SK-N-SH (cell line): ENCODE measurements at regions not wholly inside any gene's neighbourhood (a gene's known extent, or its start where the extent isn't known, plus 50 kb on each side); places are given as distances from the start of the nearest gene placed in this dataset.
A peak's percentile ranks its signal among the peaks of the same experiment; 100 is the strongest.

Experiments
- CTCF ChIA-PET: fragments of 300-600, 350-600 bp; formaldehyde crosslinking; extraction: SDS; loops from one replicate; lab custom pipeline; 2021; lab: Yijun Ruan, JAX
- POLR2A ChIA-PET: fragments of 350-600 bp; sonication (Branson Sonifier 250); formaldehyde crosslinking; extraction: SDS; loops from one replicate; lab custom pipeline; 2020; ENCODE audit warnings: antibody characterized with exemption, inconsistent platforms; lab: Yijun Ruan, JAX
- DNase-seq: peaks from one replicate; pipeline ENCODE4 v3.0.0; 2012
- H2AFZ ChIP-seq: fragments of 200-600 bp; sonication (generic); 2 replicates; pipeline ENCODE4 v1.8.1; 2016; ENCODE audit warnings: antibody characterized with exemption, mild to moderate bottlenecking, low read depth
- H3F3A ChIP-seq: fragments of 200-600 bp; sonication (generic); replicated peaks from 2 replicates; pipeline ENCODE3; 2016; ENCODE audit warnings: antibody characterized with exemption, mild to moderate bottlenecking; ENCODE audit not compliant: insufficient read depth
- H3K27ac ChIP-seq, 2 experiments: fragments of 200-500 bp in 1 of 2; fragments of 200-600 bp in 1 of 2; sonication (Bioruptor generic) in 1 of 2; sonication (generic), shearing (Covaris generic) in 1 of 2; 2 replicates each; pipeline versions ENCODE4 v1.5.1 to v1.6.1; 2014 to 2016; ENCODE audit warnings: low read depth in 2 of 2, inconsistent platforms in 1 of 2, low read length in 1 of 2, mild to moderate bottlenecking in 1 of 2, mixed read lengths in 1 of 2
- H3K27me3 ChIP-seq: fragments of 200-600 bp; sonication (generic), shearing (Covaris generic); 2 replicates; pipeline ENCODE4 v1.6.1; 2016; ENCODE audit warnings: mixed run types; ENCODE audit not compliant: insufficient read depth
- H3K36me3 ChIP-seq, 2 experiments: fragments of 200-500 bp in 1 of 2; fragments of 200-600 bp in 1 of 2; sonication (Bioruptor generic) in 1 of 2; sonication (generic) in 1 of 2; replicated peaks in 1 of 2; 2 replicates each; pipeline versions ENCODE3 to v1.5.1; 2014 to 2016; ENCODE audit warnings: low read length in 1 of 2, mild to moderate bottlenecking in 1 of 2; ENCODE audit not compliant: insufficient read depth in 2 of 2, control insufficient read depth in 1 of 2
- H3K4me1 ChIP-seq, 2 experiments: fragments of 200-500 bp in 1 of 2; fragments of 200-600 bp in 1 of 2; sonication (Bioruptor generic) in 1 of 2; sonication (generic), shearing (Covaris generic) in 1 of 2; 2 replicates each; pipeline versions ENCODE4 v1.5.1 to v1.6.1; 2014 to 2016; ENCODE audit warnings: low read depth in 1 of 2, low read length in 1 of 2, mixed run types in 1 of 2; ENCODE audit not compliant: insufficient read depth in 2 of 2, control insufficient read depth in 1 of 2
- H3K4me2 ChIP-seq: fragments of 200-600 bp; sonication (generic), shearing (Covaris generic); 2 replicates; pipeline ENCODE4 v1.6.1; 2017; ENCODE audit warnings: mixed run types
- H3K4me3 ChIP-seq, 2 experiments: fragments of 200-500 bp in 1 of 2; fragments of 200-600 bp in 1 of 2; sonication (Bioruptor generic) in 1 of 2; sonication (generic), shearing (Covaris generic) in 1 of 2; 2 replicates each; pipeline versions ENCODE4 v1.5.1 to v1.8.1; 2014 to 2016; ENCODE audit warnings: low read depth in 2 of 2, inconsistent platforms in 1 of 2, low read length in 1 of 2, mild to moderate bottlenecking in 1 of 2, mixed read lengths in 1 of 2, moderate library complexity in 1 of 2
- H3K79me2 ChIP-seq: fragments of 200-600 bp; sonication (generic); 2 replicates; pipeline ENCODE4 v1.8.1; 2017; ENCODE audit warnings: mild to moderate bottlenecking; ENCODE audit not compliant: insufficient read depth
- H3K9ac ChIP-seq: fragments of 200-600 bp; sonication (generic); 2 replicates; pipeline ENCODE4 v1.6.1; 2017; ENCODE audit warnings: mixed run types
- H3K9me2 ChIP-seq: fragments of 200-600 bp; sonication (generic); 2 replicates; pipeline ENCODE4 v1.6.1; 2017; ENCODE audit warnings: mixed run types
- H3K9me3 ChIP-seq: fragments of 200-600 bp; sonication (generic); 2 replicates; pipeline ENCODE4 v1.6.1; 2017; ENCODE audit warnings: mixed run types, mild to moderate bottlenecking, moderate library complexity
- H4K20me1 ChIP-seq: fragments of 200-600 bp; sonication (generic); 2 replicates; pipeline ENCODE4 v1.6.1; 2017; ENCODE audit warnings: mild to moderate bottlenecking, mixed run types; ENCODE audit not compliant: insufficient read depth
- CTCF ChIP-seq: fragments of 200-600 bp; sonication (generic); IDR thresholded peaks from 2 replicates; pipeline ENCODE4 v1.6.1; 2017; ENCODE audit warnings: antibody characterized with exemption, mild to moderate bottlenecking, moderate library complexity
- FOSL2 ChIP-seq: IDR thresholded peaks from 2 replicates; pipeline ENCODE4 v1.4.0; 2012; ENCODE audit warnings: low read depth, mild to moderate bottlenecking, moderate library complexity, borderline replicate concordance
- GATA2 ChIP-seq: sonication (generic); formaldehyde crosslinking; IDR thresholded peaks from 2 replicates; pipeline ENCODE4 v1.5.0; 2020; ENCODE audit warnings: mild to moderate bottlenecking, missing genetic modification reagents
- IRF3 ChIP-seq: fragments of 150-350 bp; IDR thresholded peaks from 2 replicates; pipeline ENCODE4 v1.6.1; 2016; ENCODE audit warnings: mild to moderate bottlenecking, low read depth, low read length
- JUND ChIP-seq: IDR thresholded peaks from 2 replicates; pipeline ENCODE4 v1.4.0; 2012
- NFIC ChIP-seq: IDR thresholded peaks from 2 replicates; pipeline ENCODE4 v1.4.0; 2012; ENCODE audit warnings: borderline replicate concordance
- RAD21 ChIP-seq: IDR thresholded peaks from 2 replicates; pipeline ENCODE4 v1.6.1; 2012; ENCODE audit warnings: mild to moderate bottlenecking, low read length
- RXRA ChIP-seq: IDR thresholded peaks from 2 replicates; pipeline ENCODE4 v1.4.0; 2012; ENCODE audit warnings: low read depth, mild to moderate bottlenecking, borderline replicate concordance
- TAF1 ChIP-seq: IDR thresholded peaks from 2 replicates; pipeline ENCODE4 v1.6.1; 2012; ENCODE audit warnings: low read depth, mild to moderate bottlenecking, low read length, moderate library complexity, borderline replicate concordance
- TCF12 ChIP-seq: IDR thresholded peaks from 2 replicates; pipeline ENCODE4 v1.4.0; 2012
- USF1 ChIP-seq: IDR thresholded peaks from 2 replicates; pipeline ENCODE4 v1.4.0; 2012; ENCODE audit warnings: low read depth, borderline replicate concordance
- WGBS: methylation state at CpG from one replicate; pipeline ENCODE4 v1.1.6; 2017; ENCODE audit warnings: low lambda C conversion rate; 5-methylcytosine and 5-hydroxymethylcytosine counted together

- Histone ChIP-seq H3K4me1 (peaks cover 0 to 9% of the 10 kb centered on the region in 2 experiments; a peak in 2 of 4 replicates), H2AFZ (peak overlapping the region; percentile 43; the same call in 1 of the 2 replicates), H3K4me2 (no peak overlapping the region), H3K79me2 (no peaks in the 10 kb centered on the region), H3K9me3 (no peaks in the 10 kb centered on the region), H3K36me3 (no peaks in the 10 kb centered on the region), H4K20me1 (no peaks in the 10 kb centered on the region), H3K4me3 (no peak overlapping the region), H3K27me3 (no peaks in the 10 kb centered on the region), H3K9me2 (no peaks in the 10 kb centered on the region), H3K9ac (no peak overlapping the region), H3F3A (peaks cover 12% of the 10 kb centered on the region), H3K27ac (peak overlapping the region in 1 of 2 experiments; percentile 75; a peak in 2 of 4 replicates)
- ChIA-PET CTCF (no interaction called here), POLR2A (no interaction called here)
- no peak for DNase-seq
- WGBS = 67% methylated on average over 1 of the region's 1 CpG
- TF ChIP-seq GATA2 (CRISPR knock-in tag) = no peak
- TF ChIP-seq TAF1 = no peak
- no peak for TF ChIP-seq CTCF
Measured at GRCh38 chr3:104961851-104962250, 404.9 kb upstream of the ALCAM start.

- Histone ChIP-seq H3K27ac (no peak overlapping the region), H3K4me3 (no peak overlapping the region), H3K36me3 (no peaks in the 10 kb centered on the region), H4K20me1 (no peaks in the 10 kb centered on the region), H3K9me2 (no peaks in the 10 kb centered on the region), H3K79me2 (no peaks in the 10 kb centered on the region), H3F3A (no peaks in the 10 kb centered on the region), H3K4me2 (no peak overlapping the region), H2AFZ (no peak overlapping the region), H3K27me3 (no peaks in the 10 kb centered on the region), H3K9ac (no peak overlapping the region), H3K9me3 (no peaks in the 10 kb centered on the region), H3K4me1 (no peaks in the 10 kb centered on the region)
- CTCF ChIA-PET = no interaction called here
- TF ChIP-seq USF1 = no peak
- no peak for DNase-seq
- POLR2A ChIA-PET = no interaction called here
- WGBS = 67% methylated on average over 5 of the region's 5 CpGs
Measured at GRCh38 chr3:104974316-104974715, 392.4 kb upstream of the ALCAM start.

DNA sequence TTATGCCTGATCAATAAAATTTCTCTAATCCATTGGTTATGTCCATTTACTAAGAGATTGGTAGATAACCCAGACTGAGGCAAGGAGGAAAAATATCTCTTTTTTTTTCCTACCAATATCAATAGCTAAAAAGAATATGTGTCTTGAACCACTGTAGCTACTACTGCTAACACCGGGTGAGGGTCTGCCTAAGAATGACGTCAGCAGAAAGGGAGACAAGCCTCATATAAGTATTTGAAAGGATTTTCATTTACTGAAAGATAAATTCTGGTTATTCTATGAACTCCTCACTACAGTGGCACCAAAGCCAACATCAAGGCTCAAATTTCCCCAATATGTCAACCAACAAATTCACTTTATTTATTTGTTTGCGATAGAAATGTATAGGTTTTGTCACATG, 389.0 kb upstream of the ALCAM start:
- no peaks in the 10 kb centered on the region; a peak in 1 of 4 replicates for H3K4me1 ChIP-seq
- H3K36me3 ChIP-seq = no peaks in the 10 kb centered on the region
- H3K4me2 ChIP-seq = no peak overlapping the region
- H3K27me3 ChIP-seq = no peaks in the 10 kb centered on the region
- H3K4me3 ChIP-seq = no peak overlapping the region
- H3K27ac ChIP-seq = no peak overlapping the region
- H2AFZ ChIP-seq = no peak overlapping the region
- no peak overlapping the region for H3K9ac ChIP-seq
- H3F3A ChIP-seq = no peaks in the 10 kb centered on the region
- WGBS = 87% methylated on average over 3 of the region's 3 CpGs
- DNase-seq = no peak
- no peaks in the 10 kb centered on the region for H4K20me1 ChIP-seq
- H3K9me3 ChIP-seq = no peaks in the 10 kb centered on the region
- CTCF ChIA-PET = no interaction called here
- no peak for TF ChIP-seq JUND
- no peak for TF ChIP-seq IRF3
- TF ChIP-seq FOSL2 = no peak
- no peak for TF ChIP-seq NFIC
- no peak for TF ChIP-seq RXRA
- TF ChIP-seq TCF12 = no peak
- no peak for TF ChIP-seq RAD21
- no peak for TF ChIP-seq TAF1
- POLR2A ChIA-PET = no interaction called here
- no peaks in the 10 kb centered on the region for H3K9me2 ChIP-seq
- H3K79me2 ChIP-seq = no peaks in the 10 kb centered on the region
